Ectodermal cell (in vitro differentiated cells): ENCODE measurements at regions not wholly inside any gene's neighbourhood (a gene's known extent, or its start where the extent isn't known, plus 50 kb on each side); places are given as distances from the start of the nearest gene placed in this dataset.

Source experiments
- H3K27ac ChIP-seq: 2 replicates; pipeline ENCODE4 v1.7.0; 2013; ENCODE audit warnings: mild to moderate bottlenecking, low read depth, low read length; ENCODE audit not compliant: insufficient read depth, poor library complexity, severe bottlenecking
- H3K27me3 ChIP-seq: 2 replicates; pipeline ENCODE4 v1.7.0; 2013; ENCODE audit warnings: mild to moderate bottlenecking, low read length; ENCODE audit not compliant: insufficient read depth, control insufficient read depth, poor library complexity, severe bottlenecking
- H3K36me3 ChIP-seq: one replicate; pipeline ENCODE4 v1.7.0; 2013; ENCODE audit warnings: low read length; ENCODE audit not compliant: control insufficient read depth, insufficient read depth
- H3K4me1 ChIP-seq: one replicate; pipeline ENCODE4 v1.7.0; 2013; ENCODE audit warnings: low read length; ENCODE audit not compliant: control insufficient read depth, insufficient read depth
- H3K4me3 ChIP-seq: 2 replicates; pipeline ENCODE4 v1.7.0; 2013; ENCODE audit warnings: low read depth, low read length, control low read depth; ENCODE audit not compliant: insufficient read depth
- H3K9me3 ChIP-seq: 2 replicates; pipeline ENCODE4 v1.7.0; 2013; ENCODE audit warnings: mild to moderate bottlenecking, low read length, moderate library complexity; ENCODE audit not compliant: control insufficient read depth
- WGBS, 2 experiments: methylation state at CpG; one replicate each; pipeline ENCODE4 v1.1.7; 2013; ENCODE audit warnings: missing lambda C conversion rate in 2 of 2; 5-methylcytosine and 5-hydroxymethylcytosine counted together

- Histone ChIP-seq H3K9me3 (no peaks in the 10 kb centered on the region), H3K4me1 (no peaks in the 10 kb centered on the region), H3K27me3 (no peaks in the 10 kb centered on the region), H3K36me3 (no peaks in the 10 kb centered on the region), H3K27ac (no peak overlapping the region), H3K4me3 (no peak overlapping the region)
- 90 to 95% methylated on average over 1 of the region's 1 CpG for WGBS, 2 experiments
Measured at GRCh38 chr13:43996221-43996620, 116.5 kb downstream of the LACC1 start.

- Histone ChIP-seq H3K4me3 (no peak overlapping the region), H3K27ac (no peak overlapping the region), H3K4me1 (no peaks in the 10 kb centered on the region), H3K27me3 (no peaks in the 10 kb centered on the region), H3K36me3 (no peaks in the 10 kb centered on the region), H3K9me3 (no peaks in the 10 kb centered on the region)
- 90 to 93% methylated on average over 2 of the region's 2 CpGs for WGBS, 2 experiments
Measured at GRCh38 chr13:44003481-44003880, 123.8 kb downstream of the LACC1 start.

- Histone ChIP-seq H3K4me1 (no peaks in the 10 kb centered on the region), H3K27me3 (no peaks in the 10 kb centered on the region), H3K9me3 (no peaks in the 10 kb centered on the region), H3K27ac (no peak overlapping the region), H3K4me3 (no peak overlapping the region), H3K36me3 (no peaks in the 10 kb centered on the region)
- WGBS, 2 experiments, result 88 to 91% methylated on average over 2 to 3 of the region's 3 CpGs
Measured at GRCh38 chr13:44004878-44005277, 125.2 kb downstream of the LACC1 start.

- no peaks in the 10 kb centered on the region for H3K36me3 ChIP-seq
- H3K9me3 ChIP-seq, result no peaks in the 10 kb centered on the region
- no peak overlapping the region for H3K4me3 ChIP-seq
- H3K27ac ChIP-seq, result no peak overlapping the region
- H3K27me3 ChIP-seq, result no peaks in the 10 kb centered on the region
- 87 to 89% methylated on average over 1 of the region's 1 CpG for WGBS, 2 experiments
- H3K4me1 ChIP-seq, result no peaks in the 10 kb centered on the region
Measured at GRCh38 chr13:44007451-44007850, 127.7 kb downstream of the LACC1 start.

GRCh38 chr13:44011036-44011435, 131.3 kb downstream of the LACC1 start:
- 94 to 100% methylated on average over 2 of the region's 2 CpGs for WGBS, 2 experiments
- no peaks in the 10 kb centered on the region for H3K36me3 ChIP-seq
- no peak overlapping the region for H3K4me3 ChIP-seq
- H3K4me1 ChIP-seq, result peaks cover 2% of the 10 kb centered on the region
- no peak overlapping the region for H3K27ac ChIP-seq
- no peaks in the 10 kb centered on the region for H3K9me3 ChIP-seq
- no peaks in the 10 kb centered on the region for H3K27me3 ChIP-seq

GRCh38 chr13:44012910-44013757, 133.4 kb downstream of the LACC1 start:
- no peak overlapping the region for H3K27ac ChIP-seq
- H3K27me3 ChIP-seq, result no peaks in the 10 kb centered on the region
- H3K4me3 ChIP-seq, result no peak overlapping the region
- no peaks in the 10 kb centered on the region for H3K9me3 ChIP-seq
- WGBS, 2 experiments, result 91 to 93% methylated on average over 7 to 8 of the region's 8 CpGs
- no peaks in the 10 kb centered on the region for H3K36me3 ChIP-seq
- H3K4me1 ChIP-seq, result peaks cover 2% of the 10 kb centered on the region

GRCh38 chr13:44013758-44014291, 134.1 kb downstream of the LACC1 start:
- Histone ChIP-seq H3K4me1 (peaks cover 2% of the 10 kb centered on the region), H3K27me3 (no peaks in the 10 kb centered on the region), H3K9me3 (no peaks in the 10 kb centered on the region), H3K36me3 (no peaks in the 10 kb centered on the region), H3K4me3 (no peak overlapping the region), H3K27ac (no peak overlapping the region)
- 90 to 91% methylated on average over 4 of the region's 4 CpGs for WGBS, 2 experiments

GRCh38 chr13:44014501-44014900, 134.8 kb downstream of the LACC1 start:
- WGBS, 2 experiments, result 93 to 94% methylated on average over 8 of the region's 8 CpGs

GRCh38 chr13:44015118-44015517, 135.4 kb downstream of the LACC1 start:
- no peaks in the 10 kb centered on the region for H3K27me3 ChIP-seq
- no peak overlapping the region for H3K27ac ChIP-seq
- WGBS, 2 experiments, result 89 to 94% methylated on average over 5 of the region's 5 CpGs
- no peaks in the 10 kb centered on the region for H3K9me3 ChIP-seq
- peaks cover 2% of the 10 kb centered on the region for H3K4me1 ChIP-seq
- no peak overlapping the region for H3K4me3 ChIP-seq
- no peaks in the 10 kb centered on the region for H3K36me3 ChIP-seq

More at GRCh38 chr13:44014501-44014900, 134.8 kb downstream of the LACC1 start:
- Histone ChIP-seq H3K36me3 (no peaks in the 10 kb centered on the region), H3K4me1 (peaks cover 2% of the 10 kb centered on the region), H3K27ac (no peak overlapping the region), H3K4me3 (no peak overlapping the region), H3K9me3 (no peaks in the 10 kb centered on the region), H3K27me3 (no peaks in the 10 kb centered on the region)

- WGBS, 2 experiments, result 96% methylated on average over 6 of the region's 6 CpGs
- Histone ChIP-seq H3K4me1 (peaks cover 2% of the 10 kb centered on the region), H3K4me3 (no peak overlapping the region), H3K27ac (no peak overlapping the region), H3K36me3 (no peaks in the 10 kb centered on the region), H3K9me3 (no peaks in the 10 kb centered on the region), H3K27me3 (no peaks in the 10 kb centered on the region)
Measured at GRCh38 chr13:44015811-44016210, 136.1 kb downstream of the LACC1 start.
